ENCODE measurements at regions not wholly inside any gene's neighbourhood (a gene's known extent, or its start where the extent isn't known, plus 50 kb on each side); places are given as distances from the start of the nearest gene placed in this dataset.

DNA sequence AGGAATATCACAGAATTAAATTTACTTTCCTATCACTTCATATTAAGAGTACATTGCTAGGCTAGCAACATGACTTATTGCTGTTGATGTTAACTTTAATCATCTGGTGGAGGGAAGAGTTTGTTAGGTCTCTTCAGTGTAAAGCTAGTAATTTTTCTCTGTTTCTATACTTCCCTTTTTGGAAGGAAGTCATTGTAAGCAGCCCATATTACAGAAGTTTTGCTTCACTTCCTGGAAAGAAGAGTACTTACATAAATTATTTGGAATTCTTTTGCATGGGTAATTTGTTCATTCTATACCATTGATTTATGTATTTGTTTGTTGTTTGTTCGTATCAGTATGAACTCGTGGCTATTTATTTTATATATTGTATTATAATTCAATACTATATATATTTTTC lies 405.2 kb downstream of the RFPL4B start:
- Histone ChIP-seq H4K20me1 (ENCODE audit: insufficient read depth, low read length) (no peaks in the 10 kb centered on the region), H3K4me3 (ENCODE audit: low read length) (no peak overlapping the region), H3K9ac (ENCODE audit: low read length) (no peak overlapping the region), H3F3A (ENCODE audit: insufficient read depth, low read length) (no peaks in the 10 kb centered on the region), H3K36me3 (replicated peaks; ENCODE audit: insufficient read depth, low read length) (no peaks in the 10 kb centered on the region), H3K79me2 (ENCODE audit: low read length) (no peaks in the 10 kb centered on the region), H3K9me3 (replicated peaks; ENCODE audit: insufficient read depth, low read length) (no peaks in the 10 kb centered on the region), H3K27ac (ENCODE audit: low read length) (no peak overlapping the region), H3K27me3 (replicated peaks; ENCODE audit: insufficient read depth, low read length) (no peaks in the 10 kb centered on the region), H3K4me1 (ENCODE audit: low read length) (no peaks in the 10 kb centered on the region), H3K9me2 (replicated peaks; ENCODE audit: insufficient read depth, low read length) (no peaks in the 10 kb centered on the region), H3K4me2 (ENCODE audit: low read depth, low read length) (no peak overlapping the region), H2AFZ (ENCODE audit: low read length) (no peak overlapping the region)
- TF ChIP-seq CTCF (IDR thresholded peaks at IDR 0.05; ENCODE audit: low read length) (no peak), EZH2 (optimal IDR thresholded peaks at IDR 0.05; ENCODE audit: low read depth, low read length) (no peak), EZH2phosphoT487 (IDR thresholded peaks at IDR 0.05; ENCODE audit: low read length) (no peak)
- DNase-seq: no peak

- H3K79me2 ChIP-seq (ENCODE audit: low read length): no peaks in the 10 kb centered on the region
- no peak overlapping the region for H3K27ac ChIP-seq (ENCODE audit: low read length)
- H3K9me2 ChIP-seq (replicated peaks; ENCODE audit: insufficient read depth, low read length): no peaks in the 10 kb centered on the region
- no peak for DNase-seq
- H4K20me1 ChIP-seq (ENCODE audit: insufficient read depth, low read length): no peaks in the 10 kb centered on the region
- H3K4me2 ChIP-seq (ENCODE audit: low read depth, low read length): no peak overlapping the region
- H3K9ac ChIP-seq (ENCODE audit: low read length): no peak overlapping the region
- H3F3A ChIP-seq (ENCODE audit: insufficient read depth, low read length): no peaks in the 10 kb centered on the region
- H3K27me3 ChIP-seq (replicated peaks; ENCODE audit: insufficient read depth, low read length): no peaks in the 10 kb centered on the region
- H3K4me1 ChIP-seq (ENCODE audit: low read length): no peaks in the 10 kb centered on the region
- H2AFZ ChIP-seq (ENCODE audit: low read length): no peak overlapping the region
- no peak for TF ChIP-seq EZH2phosphoT487 (IDR thresholded peaks at IDR 0.05; ENCODE audit: low read length)
- TF ChIP-seq CTCF (IDR thresholded peaks at IDR 0.05; ENCODE audit: low read length): no peak
- no peaks in the 10 kb centered on the region for H3K36me3 ChIP-seq (replicated peaks; ENCODE audit: insufficient read depth, low read length)
- no peak overlapping the region for H3K4me3 ChIP-seq (ENCODE audit: low read length)
- H3K9me3 ChIP-seq (replicated peaks; ENCODE audit: insufficient read depth, low read length): no peaks in the 10 kb centered on the region
These were observed 405.7 kb downstream of the RFPL4B start for GRCh38 chr6:112752791-112753190.

GRCh38 chr6:112760831-112761230 lies 413.7 kb downstream of the RFPL4B start:
- no peaks in the 10 kb centered on the region for H3K27me3 ChIP-seq (replicated peaks; ENCODE audit: insufficient read depth, low read length)
- no peak overlapping the region for H3K27ac ChIP-seq (ENCODE audit: low read length)
- H3K79me2 ChIP-seq (ENCODE audit: low read length): no peaks in the 10 kb centered on the region
- no peak overlapping the region for H2AFZ ChIP-seq (ENCODE audit: low read length)
- H3K9me2 ChIP-seq (replicated peaks; ENCODE audit: insufficient read depth, low read length): no peaks in the 10 kb centered on the region
- no peak overlapping the region for H3K4me3 ChIP-seq (ENCODE audit: low read length)
- H3F3A ChIP-seq (ENCODE audit: insufficient read depth, low read length): no peaks in the 10 kb centered on the region
- TF ChIP-seq CTCF (IDR thresholded peaks at IDR 0.05; ENCODE audit: low read length) (no peak), EZH2 (optimal IDR thresholded peaks at IDR 0.05; ENCODE audit: low read depth, low read length) (no peak), EZH2phosphoT487 (IDR thresholded peaks at IDR 0.05; ENCODE audit: low read length) (no peak)
- H3K36me3 ChIP-seq (replicated peaks; ENCODE audit: insufficient read depth, low read length): no peaks in the 10 kb centered on the region
- no peak overlapping the region for H3K4me2 ChIP-seq (ENCODE audit: low read depth, low read length)
- H4K20me1 ChIP-seq (ENCODE audit: insufficient read depth, low read length): no peaks in the 10 kb centered on the region
- no peaks in the 10 kb centered on the region for H3K4me1 ChIP-seq (ENCODE audit: low read length)
- DNase-seq: no peak
- no peaks in the 10 kb centered on the region for H3K9me3 ChIP-seq (replicated peaks; ENCODE audit: insufficient read depth, low read length)
- H3K9ac ChIP-seq (ENCODE audit: low read length): no peak overlapping the region

All from MM.1S (cell line).